DND-41 (cell line): ENCODE measurements at regions not wholly inside any gene's neighbourhood (a gene's known extent, or its start where the extent isn't known, plus 50 kb on each side); places are given as distances from the start of the nearest gene placed in this dataset.
"Not testable (repeated sequence)": the region's sequence is repeated elsewhere in the genome, so short reads cannot be mapped to it uniquely, and the experiment has no call there.

Experiments used
- ATAC-seq: fragments of 200-7000 bp; cut with Tn5 transposase; 3 replicates; pipeline ENCODE4 v1.9.1; 2021; ENCODE audit warnings: low read depth; ENCODE audit not compliant: insufficient read depth
- DNase-seq: peaks from one replicate; pipeline ENCODE4 v3.0.0-alpha.2; 2020
- H2AFZ ChIP-seq: 2 replicates; pipeline ENCODE4 v1.6.0; 2012; ENCODE audit warnings: low read depth, low read length
- H3K27ac ChIP-seq: 2 replicates; pipeline ENCODE4 v1.5.1; 2012; ENCODE audit warnings: low read length, inconsistent platforms
- H3K27me3 ChIP-seq: fragments of 200-600 bp; sonication (generic); 2 replicates; pipeline ENCODE4 v1.6.0; 2012; ENCODE audit warnings: low read length, mild to moderate bottlenecking, inconsistent platforms; ENCODE audit not compliant: insufficient read depth, poor library complexity
- H3K36me3 ChIP-seq: 2 replicates; pipeline ENCODE4 v1.5.1; 2012; ENCODE audit warnings: low read length, inconsistent platforms; ENCODE audit not compliant: insufficient read depth
- H3K4me1 ChIP-seq: 2 replicates; pipeline ENCODE4 v1.5.1; 2012; ENCODE audit warnings: mild to moderate bottlenecking, low read length; ENCODE audit not compliant: insufficient read depth
- H3K4me2 ChIP-seq: 2 replicates; pipeline ENCODE4 v1.6.0; 2012; ENCODE audit warnings: mild to moderate bottlenecking, moderate library complexity, low read length, inconsistent platforms; ENCODE audit not compliant: insufficient read depth
- H3K4me3 ChIP-seq, 2 experiments: fragments of 200-600 bp in 1 of 2; shearing (Covaris generic) in 1 of 2; 2 replicates each; pipeline ENCODE4 v1.5.1; 2012 to 2016; ENCODE audit warnings: inconsistent platforms in 2 of 2, low read length in 2 of 2, mild to moderate bottlenecking in 2 of 2, low read depth in 1 of 2, moderate library complexity in 1 of 2
- H3K79me2 ChIP-seq: 2 replicates; pipeline ENCODE4 v1.6.0; 2012; ENCODE audit warnings: low read length, inconsistent platforms; ENCODE audit not compliant: insufficient read depth
- H3K9ac ChIP-seq: 2 replicates; pipeline ENCODE4 v1.6.0; 2012; ENCODE audit warnings: low read depth, mild to moderate bottlenecking, inconsistent platforms, low read length, moderate library complexity
- H3K9me3 ChIP-seq: 2 replicates; pipeline ENCODE4 v1.5.1; 2012; ENCODE audit warnings: low read length, moderate library complexity, mild to moderate bottlenecking, inconsistent platforms; ENCODE audit not compliant: insufficient read depth, severe bottlenecking
- H4K20me1 ChIP-seq: 2 replicates; pipeline ENCODE4 v1.6.0; 2012; ENCODE audit warnings: low read length; ENCODE audit not compliant: insufficient read depth
- CTCF ChIP-seq: IDR thresholded peaks from 2 replicates; pipeline ENCODE4 v1.5.1; 2012; ENCODE audit warnings: borderline replicate concordance, low read length, moderate library complexity, mild to moderate bottlenecking; ENCODE audit not compliant: poor library complexity, severe bottlenecking; ENCODE audit errors: extremely low read depth
- EZH2 ChIP-seq: IDR thresholded peaks from 3 replicates; pipeline ENCODE4 v1.6.1; 2012; ENCODE audit warnings: borderline replicate concordance, low read depth, mild to moderate bottlenecking, moderate library complexity, low read length, inconsistent platforms; ENCODE audit not compliant: severe bottlenecking

- Histone ChIP-seq H3K27ac (no peak overlapping the region), H3K27me3 (no peaks in the 10 kb centered on the region), H2AFZ (no peak overlapping the region), H4K20me1 (no peaks in the 10 kb centered on the region), H3K9ac (no peak overlapping the region), H3K4me3 (no peak overlapping the region), H3K9me3 (no peaks in the 10 kb centered on the region), H3K79me2 (no peaks in the 10 kb centered on the region), H3K4me1 (no peaks in the 10 kb centered on the region), H3K4me2 (no peak overlapping the region), H3K36me3 (no peaks in the 10 kb centered on the region)
- ATAC-seq (no peak), DNase-seq (no peak)
- TF ChIP-seq EZH2 (no peak), CTCF (no peak)
Measured at GRCh38 chr5:92041911-92042660, 659.0 kb upstream of the ARRDC3 start.

GRCh38 chr5:92041206-92041605 lies 658.1 kb upstream of the ARRDC3 start:
- Histone ChIP-seq H3K4me3 (no peak overlapping the region), H3K4me1 (no peaks in the 10 kb centered on the region), H3K27ac (no peak overlapping the region), H3K79me2 (no peaks in the 10 kb centered on the region), H4K20me1 (no peaks in the 10 kb centered on the region), H3K27me3 (no peaks in the 10 kb centered on the region), H3K9me3 (no peaks in the 10 kb centered on the region), H3K4me2 (no peak overlapping the region), H3K9ac (no peak overlapping the region), H2AFZ (no peak overlapping the region), H3K36me3 (no peaks in the 10 kb centered on the region)
- DNase-seq (no peak), ATAC-seq (no peak)
- TF ChIP-seq EZH2: no peak
- no peak for TF ChIP-seq CTCF

- H3K36me3 ChIP-seq, H2AFZ ChIP-seq, H3K4me3 ChIP-seq, H3K27me3 ChIP-seq, H3K4me2 ChIP-seq, DNase-seq, ATAC-seq, H3K27ac ChIP-seq, H3K4me1 ChIP-seq, H3K9ac ChIP-seq, H4K20me1 ChIP-seq, H3K79me2 ChIP-seq, H3K9me3 ChIP-seq: not testable (repeated sequence)
Measured at GRCh38 chr5:92029792-92030191, 646.7 kb upstream of the ARRDC3 start.

GRCh38 chr5:92023555-92023954 lies 640.4 kb upstream of the ARRDC3 start:
- ATAC-seq (no peak), DNase-seq (no peak)
- TF ChIP-seq CTCF (no peak), EZH2 (no peak)
- Histone ChIP-seq H2AFZ (no peak overlapping the region), H3K9me3 (no peaks in the 10 kb centered on the region), H4K20me1 (no peaks in the 10 kb centered on the region), H3K36me3 (no peaks in the 10 kb centered on the region), H3K4me2 (no peak overlapping the region), H3K4me1 (no peaks in the 10 kb centered on the region), H3K27ac (no peak overlapping the region), H3K79me2 (no peaks in the 10 kb centered on the region), H3K9ac (no peak overlapping the region), H3K4me3 (no peak overlapping the region), H3K27me3 (no peaks in the 10 kb centered on the region)
